ENCODE measurements at regions not wholly inside any gene's neighbourhood (a gene's known extent, or its start where the extent isn't known, plus 50 kb on each side); places are given as distances from the start of the nearest gene placed in this dataset.

DNA sequence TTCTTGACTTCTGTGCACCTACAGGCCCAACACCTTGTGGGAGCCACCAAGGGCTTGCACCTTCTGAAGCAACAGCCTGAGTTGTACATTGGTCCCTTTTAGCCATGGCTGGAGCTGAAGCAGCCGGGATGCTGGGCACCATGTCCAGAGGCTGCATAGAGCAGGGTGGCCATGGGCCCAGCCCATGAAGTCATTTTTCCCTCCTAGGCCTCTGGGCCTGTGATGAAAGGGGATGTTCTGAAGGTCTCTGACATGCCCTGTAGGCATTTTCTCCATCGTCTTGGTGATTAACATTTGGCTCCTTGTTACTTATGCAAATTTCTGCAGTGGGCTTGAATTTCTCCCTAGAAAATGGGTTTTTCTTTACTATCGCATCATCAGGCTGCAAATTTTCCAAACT is 83.1 kb upstream of the ACVR1 start:
- H3K4me3 ChIP-seq (ENCODE audit: low read depth, low read length) = no peak overlapping the region
- no peak for DNase-seq (ENCODE audit: low read depth, low spot score)
- ChIA-PET CTCF (no interaction called here), POLR2A (no interaction called here)
- TF ChIP-seq, protein P1, sequence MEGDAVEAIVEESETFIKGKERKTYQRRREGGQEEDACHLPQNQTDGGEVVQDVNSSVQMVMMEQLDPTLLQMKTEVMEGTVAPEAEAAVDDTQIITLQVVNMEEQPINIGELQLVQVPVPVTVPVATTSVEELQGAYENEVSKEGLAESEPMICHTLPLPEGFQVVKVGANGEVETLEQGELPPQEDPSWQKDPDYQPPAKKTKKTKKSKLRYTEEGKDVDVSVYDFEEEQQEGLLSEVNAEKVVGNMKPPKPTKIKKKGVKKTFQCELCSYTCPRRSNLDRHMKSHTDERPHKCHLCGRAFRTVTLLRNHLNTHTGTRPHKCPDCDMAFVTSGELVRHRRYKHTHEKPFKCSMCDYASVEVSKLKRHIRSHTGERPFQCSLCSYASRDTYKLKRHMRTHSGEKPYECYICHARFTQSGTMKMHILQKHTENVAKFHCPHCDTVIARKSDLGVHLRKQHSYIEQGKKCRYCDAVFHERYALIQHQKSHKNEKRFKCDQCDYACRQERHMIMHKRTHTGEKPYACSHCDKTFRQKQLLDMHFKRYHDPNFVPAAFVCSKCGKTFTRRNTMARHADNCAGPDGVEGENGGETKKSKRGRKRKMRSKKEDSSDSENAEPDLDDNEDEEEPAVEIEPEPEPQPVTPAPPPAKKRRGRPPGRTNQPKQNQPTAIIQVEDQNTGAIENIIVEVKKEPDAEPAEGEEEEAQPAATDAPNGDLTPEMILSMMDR (IDR thresholded peaks at IDR 0.05; ENCODE audit: insufficient read depth, low read length, missing control alignments) = no peak

DNA sequence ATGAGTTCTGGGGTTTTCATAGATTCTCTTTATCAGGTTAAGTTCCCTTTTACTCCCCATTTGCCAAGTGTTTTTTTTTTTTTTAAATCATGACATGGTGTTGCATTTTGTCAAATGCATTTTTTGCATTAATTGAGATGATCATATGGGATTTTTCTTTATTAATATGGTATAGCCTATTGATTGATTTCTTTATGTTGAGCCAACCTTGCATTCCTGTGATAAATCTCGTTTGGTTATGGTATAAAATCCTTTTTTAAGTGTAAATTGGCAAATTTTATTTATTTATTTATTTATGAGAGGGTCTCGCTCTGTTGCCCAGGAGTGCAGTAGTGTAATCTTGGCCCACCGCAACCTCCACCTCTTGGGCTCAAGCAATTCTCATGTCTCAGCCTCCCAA is 81.5 kb upstream of the ACVR1 start:
- TF ChIP-seq, protein P1 (IDR thresholded peaks at IDR 0.05; ENCODE audit: insufficient read depth, low read length, missing control alignments) = no peak
- POLR2A ChIA-PET = no interaction called here
- no peak overlapping the region for H3K4me3 ChIP-seq (ENCODE audit: low read depth, low read length)
- CTCF ChIA-PET = no interaction called here
- DNase-seq (ENCODE audit: low read depth, low spot score) = no peak

DNA sequence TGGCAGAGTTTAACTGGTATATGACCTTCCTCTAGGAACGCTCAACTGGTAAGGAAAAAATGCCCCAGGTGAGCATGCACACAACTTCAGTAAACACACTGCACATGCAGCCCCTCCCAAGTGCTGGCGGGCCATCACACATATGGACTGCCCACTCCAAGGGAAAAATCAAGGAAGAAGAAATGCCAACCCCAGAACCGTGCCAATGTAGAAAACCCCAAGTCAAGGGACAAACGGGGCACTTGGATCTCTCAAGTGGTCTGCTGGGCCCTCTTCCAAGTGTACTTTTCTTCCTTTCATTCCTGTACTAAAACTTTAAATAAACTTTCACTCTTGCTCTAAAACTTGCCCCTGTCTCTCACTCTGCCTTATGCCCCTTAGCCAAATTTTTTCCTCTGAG is 76.4 kb upstream of the ACVR1 start:
- CTCF ChIA-PET = no interaction called here
- no peak overlapping the region for H3K4me3 ChIP-seq (ENCODE audit: low read depth, low read length)
- POLR2A ChIA-PET = no interaction called here
- DNase-seq (ENCODE audit: low read depth, low spot score) = no peak
- TF ChIP-seq, protein P1 (IDR thresholded peaks at IDR 0.05; ENCODE audit: insufficient read depth, low read length, missing control alignments) = no peak

GRCh38 chr2:157948856-157949255 is 72.7 kb upstream of the ACVR1 start:
- ChIA-PET POLR2A (no interaction called here), CTCF (interaction anchor here (1.7 kb wide), 1 partner anchor 48 kb away, joined by 5 read pairs; no protein-coding TSS in a partner anchor)
- no peak for DNase-seq (ENCODE audit: low read depth, low spot score)
- TF ChIP-seq, protein P1 (IDR thresholded peaks at IDR 0.05; ENCODE audit: insufficient read depth, low read length, missing control alignments) = no peak
- no peak overlapping the region for H3K4me3 ChIP-seq (ENCODE audit: low read depth, low read length)

- CTCF ChIA-PET = no interaction called here
- POLR2A ChIA-PET = no interaction called here
- H3K4me3 ChIP-seq (ENCODE audit: low read depth, low read length) = no peak overlapping the region
- TF ChIP-seq, protein P1 (IDR thresholded peaks at IDR 0.05; ENCODE audit: insufficient read depth, low read length, missing control alignments) = no peak
- DNase-seq (ENCODE audit: low read depth, low spot score) = no peak
Observed at GRCh38 chr2:157946919-157947557, 70.9 kb upstream of the ACVR1 start.

- no peak overlapping the region for H3K4me3 ChIP-seq (ENCODE audit: low read depth, low read length)
- no peak for DNase-seq (ENCODE audit: low read depth, low spot score)
- TF ChIP-seq, protein P1 (IDR thresholded peaks at IDR 0.05; ENCODE audit: insufficient read depth, low read length, missing control alignments) = no peak
- POLR2A ChIA-PET = no interaction called here
- CTCF ChIA-PET = no interaction called here
Observed at GRCh38 chr2:157940024-157940423, 63.9 kb upstream of the ACVR1 start.
